ENCODE measurements at regions not wholly inside any gene's neighbourhood (a gene's known extent, or its start where the extent isn't known, plus 50 kb on each side); places are given as distances from the start of the nearest gene placed in this dataset.

- Histone ChIP-seq H3K4me3 (ENCODE audit: extremely low read depth in 1 of 4, insufficient read depth in 2 of 4, low read depth in 3 of 4, low read length in 4 of 4) (no peak overlapping the region), H3K27me3 (replicated peaks in 1 of 4; ENCODE audit: control insufficient read depth in 3 of 4, extremely low read depth in 1 of 4, insufficient read depth in 3 of 4, low read length in 3 of 4) (no peaks in the 10 kb centered on the region), H2BK15ac (ENCODE audit: low read length) (no peak overlapping the region), H4K91ac (replicated peaks; ENCODE audit: insufficient read length, low read length) (no peak overlapping the region), H2AFZ (ENCODE audit: low read length) (no peak overlapping the region), H4K8ac (ENCODE audit: extremely low read depth, insufficient read depth, low read length) (no peak overlapping the region), H3K79me1 (ENCODE audit: low read depth, low read length) (no peaks in the 10 kb centered on the region), H3K9ac (replicated peaks in 1 of 4; ENCODE audit: extremely low read depth in 1 of 4, low read depth in 3 of 4, low read length in 3 of 4) (no peak overlapping the region), H3K27ac (ENCODE audit: low read depth, low read length) (no peak overlapping the region), H3K23me2 (ENCODE audit: low read depth, low read length) (no peaks in the 10 kb centered on the region), H2BK20ac (ENCODE audit: low read length) (no peak overlapping the region), H3K36me3 (ENCODE audit: control insufficient read depth in 2 of 4, insufficient read depth in 4 of 4, low read length in 3 of 4) (no peaks in the 10 kb centered on the region), H3K79me2 (ENCODE audit: control insufficient read depth in 1 of 2, insufficient read depth in 2 of 2, low read length in 2 of 2) (no peaks in the 10 kb centered on the region), H3K4me1 (replicated peaks in 1 of 4; ENCODE audit: control insufficient read depth in 3 of 4, insufficient read depth in 4 of 4, low read length in 3 of 4) (peaks cover 0 to 3% (median 3%) of the 10 kb centered on the region in 4 experiments; a peak in 3 of 7 replicates), H4K20me1 (replicated peaks in 1 of 2; ENCODE audit: control insufficient read depth in 1 of 2, insufficient read depth in 2 of 2, low read length in 2 of 2) (no peaks in the 10 kb centered on the region), H3K4ac (replicated peaks; ENCODE audit: insufficient read length, low read depth, low read length) (no peak overlapping the region), H3K9me3 (ENCODE audit: insufficient read depth in 2 of 2, low read depth in 1 of 2, low read length in 1 of 2) (no peaks in the 10 kb centered on the region), H2AK5ac (ENCODE audit: low read depth, low read length) (no peak overlapping the region), H3K18ac (ENCODE audit: extremely low read depth, low read length) (no peak overlapping the region), H3K4me2 (ENCODE audit: insufficient read depth in 1 of 2, low read depth in 2 of 2, low read length in 2 of 2) (no peak overlapping the region), H2BK12ac (ENCODE audit: low read depth, low read length) (no peak overlapping the region), H3K14ac (ENCODE audit: insufficient read length) (no peak overlapping the region), H3K56ac (replicated peaks; ENCODE audit: insufficient read length, low read depth, low read length) (no peak overlapping the region), H3K23ac (ENCODE audit: insufficient read length) (no peak overlapping the region), H4K5ac (ENCODE audit: insufficient read length, low read depth, low read length) (no peak overlapping the region), H2BK5ac (ENCODE audit: low read depth, low read length) (no peak overlapping the region), H2BK120ac (replicated peaks; ENCODE audit: low read depth, low read length) (no peak overlapping the region)
- WGBS, 2 experiments (ENCODE audit: extremely low coverage in 1 of 2, insufficient coverage in 1 of 2, insufficient read length in 1 of 2, insufficient replicate concordance in 2 of 2, low coverage in 1 of 2, low lambda C conversion rate in 2 of 2, missing lambda C conversion rate in 1 of 2): 35% methylated on average over 9 of the region's 9 CpGs; no CpG with 5 or more reads in 1 of the 2 experiments
- peak; percentile 52 for FAIRE-seq
- ChIA-PET CTCF (ENCODE audit: partially characterized antibody) (interaction anchor here (0.6 to 14.2 kb wide), 60 partner anchors 9 to 835 kb away, joined by 3 to 197 read pairs (median 4); no protein-coding TSS in a partner anchor), POLR2A (ENCODE audit: partially characterized antibody) (interaction anchor here (0.7 to 0.8 kb wide), 2 partner anchors 200 to 235 kb away, joined by 3 to 5 read pairs; no protein-coding TSS in a partner anchor)
- TF ChIP-seq CTCF (IDR thresholded peaks at IDR 0.05; ENCODE audit: control extremely low read depth in 1 of 3, insufficient read depth in 1 of 3, low read depth in 1 of 3, low read length in 3 of 3) (peak; percentile 46 to 86 (median 78)), RAD21 (IDR thresholded peaks at IDR 0.05 in 1 of 2, conservative IDR thresholded peaks at IDR 0.05 in 1 of 2; ENCODE audit: low read depth in 2 of 2, low read length in 2 of 2) (peak; percentile 67 to 76), CBX8 (IDR thresholded peaks at IDR 0.05; ENCODE audit: borderline replicate concordance, low read depth, low read length) (no peak), FOSL1 (IDR thresholded peaks at IDR 0.05; ENCODE audit: insufficient read depth, low read depth, low read length) (no peak)
- peak in 1 of 2 experiments; percentile 64 for DNase-seq (ENCODE audit: low read depth in 1 of 2, low spot score in 2 of 2)
Measured at GRCh38 chr6:53728570-53729194, 63.1 kb upstream of the KLHL31 start.
